GM12878 (cell line): ENCODE measurements at regions not wholly inside any gene's neighbourhood (a gene's known extent, or its start where the extent isn't known, plus 50 kb on each side); places are given as distances from the start of the nearest gene placed in this dataset.

Experiments
- ATAC-seq: fragments of 200-7000 bp; cut with Tn5 transposase; 3 replicates; pipeline ENCODE4 v1.9.1; 2020; ENCODE audit warnings: mild to moderate bottlenecking, moderate library complexity
- BruUV-seq: library from RNA; stranded (reverse); fragments of 400-500 nt; replicated peaks from 2 replicates; lab custom pipeline; 2021; lab: Mats Ljungman, UMichigan
- CTCF ChIA-PET: fragments of 300-600 bp; sonication (Branson Sonifier 250); formaldehyde crosslinking; extraction: SDS; loops from one replicate; lab custom pipeline; 2021; ENCODE audit warnings: inconsistent platforms; lab: Yijun Ruan, JAX
- POLR2A ChIA-PET: fragments of 350-600 bp; formaldehyde crosslinking; extraction: SDS; loops from one replicate; lab custom pipeline; 2021; ENCODE audit warnings: inconsistent platforms; lab: Charles Lee
- RAD21 ChIA-PET: fragments of 300-600 bp; sonication (Branson Sonifier 250); formaldehyde crosslinking; loops from one replicate; lab custom pipeline; 2023; ENCODE audit warnings: antibody characterized with exemption; ENCODE audit not compliant: unreplicated experiment; lab: Charles Lee
- SMC1A ChIA-PET: fragments of 300-600 bp; sonication (Branson Sonifier 250); formaldehyde crosslinking; loops from one replicate; lab custom pipeline; 2023; ENCODE audit not compliant: unreplicated experiment, uncharacterized antibody; lab: Charles Lee
- DNase-seq: peaks from one replicate; pipeline ENCODE4 v3.0.0-alpha.2; 2011; ENCODE audit warnings: low read depth, low spot score
- FAIRE-seq: peaks from 3 replicates; lab custom pipeline; 2011; peaks lifted over from hg19 to GRCh38; lab: Jason Lieb, UNC
- H2AFZ ChIP-seq: 2 replicates; pipeline ENCODE4 v1.6.0; 2011; ENCODE audit warnings: low read depth, low read length, control low read depth; ENCODE audit not compliant: control insufficient read depth
- H3K27ac ChIP-seq: 2 replicates; pipeline ENCODE4 v1.5.1; 2011; ENCODE audit warnings: control low read depth; ENCODE audit not compliant: control insufficient read depth, insufficient read depth
- H3K27me3 ChIP-seq, 2 experiments: replicated peaks in 1 of 2; 2 replicates each; pipeline versions ENCODE4 v1.6.0 to v1.6.1; 2011; ENCODE audit warnings: low read length in 1 of 2; ENCODE audit not compliant: control insufficient read depth in 2 of 2, insufficient read depth in 2 of 2
- H3K36me3 ChIP-seq, 2 experiments: 2 replicates each; pipeline ENCODE4 v1.5.1; 2011; ENCODE audit warnings: low read length in 1 of 2; ENCODE audit not compliant: control insufficient read depth in 2 of 2, insufficient read depth in 2 of 2
- H3K4me1 ChIP-seq: 2 replicates; pipeline ENCODE4 v1.6.1; 2011; ENCODE audit warnings: mild to moderate bottlenecking, low read length, moderate library complexity, mixed read lengths; ENCODE audit not compliant: control insufficient read depth, insufficient read depth
- H3K4me2 ChIP-seq: 2 replicates; pipeline ENCODE4 v1.6.0; 2011; ENCODE audit warnings: control low read depth; ENCODE audit not compliant: control insufficient read depth, insufficient read depth
- H3K4me3 ChIP-seq: fragments of 200-600 bp; sonication (generic); 2 replicates; pipeline ENCODE4 v1.5.1; 2016
- H3K79me2 ChIP-seq: 2 replicates; pipeline ENCODE4 v1.6.0; 2011; ENCODE audit warnings: low read length; ENCODE audit not compliant: control insufficient read depth, insufficient read depth
- H3K9ac ChIP-seq: 2 replicates; pipeline ENCODE4 v1.8.0; 2011; ENCODE audit warnings: low read length, control low read depth, mixed read lengths; ENCODE audit not compliant: control insufficient read depth, insufficient read depth
- H3K9me3 ChIP-seq: replicated peaks from 3 replicates; pipeline ENCODE4 v1.5.1; 2011; ENCODE audit warnings: mild to moderate bottlenecking, low read length; ENCODE audit not compliant: control insufficient read depth, insufficient read depth
- H4K20me1 ChIP-seq: 2 replicates; pipeline ENCODE4 v1.6.0; 2011; ENCODE audit not compliant: control insufficient read depth, insufficient read depth
- BCL11A ChIP-seq: IDR thresholded peaks from 2 replicates; pipeline ENCODE4 v1.6.1; 2011; ENCODE audit warnings: low read depth, low read length
- CHD2 ChIP-seq: IDR thresholded peaks from 2 replicates; pipeline ENCODE4 v1.6.1; 2011; ENCODE audit warnings: low read depth, low read length, improper control_type of control experiment, borderline replicate concordance
- FOXM1 ChIP-seq: IDR thresholded peaks from 2 replicates; pipeline ENCODE4 v1.6.1; 2012; ENCODE audit warnings: low read depth, mild to moderate bottlenecking, inconsistent platforms, low read length, moderate library complexity
- HCFC1 ChIP-seq: fragments of 150-350 bp; IDR thresholded peaks from 2 replicates; pipeline ENCODE4 v1.6.1; 2014; ENCODE audit warnings: low read length
- KLF5 ChIP-seq: fragments of 450-650 bp; IDR thresholded peaks from 2 replicates; pipeline ENCODE4 v1.6.1; 2014; ENCODE audit warnings: mild to moderate bottlenecking; ENCODE audit not compliant: partially characterized antibody
- MAX ChIP-seq: IDR thresholded peaks from 2 replicates; pipeline ENCODE4 v1.6.1; 2012; ENCODE audit warnings: low read depth, low read length, improper control_type of control experiment
- MEF2A ChIP-seq: IDR thresholded peaks from 2 replicates; pipeline ENCODE4 v1.6.1; 2011; ENCODE audit warnings: low read depth, mild to moderate bottlenecking, low read length, moderate library complexity; ENCODE audit not compliant: insufficient read depth
- TBL1XR1 ChIP-seq: IDR thresholded peaks from 2 replicates; pipeline ENCODE4 v1.6.1; 2012; ENCODE audit warnings: low read depth, low read length, improper control_type of control experiment
- TCF7 ChIP-seq: IDR thresholded peaks from 2 replicates; pipeline ENCODE4 v1.6.1; 2014; ENCODE audit warnings: antibody characterized with exemption, borderline replicate concordance
- WGBS: methylation state at CpG from one replicate; pipeline ENCODE4 v1.1.6; 2016; ENCODE audit warnings: low lambda C conversion rate; ENCODE audit not compliant: insufficient replicate concordance, insufficient coverage; ENCODE audit errors: missing lambda C conversion rate; 5-methylcytosine and 5-hydroxymethylcytosine counted together
- in situ Hi-C: fragments of 300-500 bp; cut with MboI; formaldehyde crosslinking; loops from 9 replicates; pipeline ENCODE4 v1.14.3; 2018; ENCODE audit warnings: mixed read lengths
- intact Hi-C: fragments of 100-400 bp; cut with micrococcal nuclease; formaldehyde crosslinking; loops from one replicate; pipeline ENCODE4 v1.14.2; 2022; ENCODE audit not compliant: unreplicated experiment

- no peak for TF ChIP-seq HCFC1
Measured at GRCh38 chr1:224863486-224863885, 66.0 kb upstream of the DNAH14 start (continued).

- no TSS peak for BruUV-seq
- POLR2A ChIA-PET: no interaction called here
- Histone ChIP-seq H3K9ac (no peak overlapping the region), H3K36me3 (no peaks in the 10 kb centered on the region), H3K27me3 (no peaks in the 10 kb centered on the region), H3K9me3 (no peaks in the 10 kb centered on the region; the same call in 2 of the 3 replicates), H3K4me3 (no peak overlapping the region), H3K79me2 (no peaks in the 10 kb centered on the region), H2AFZ (no peak overlapping the region), H3K27ac (no peak overlapping the region), H3K4me2 (no peak overlapping the region), H4K20me1 (no peaks in the 10 kb centered on the region), H3K4me1 (no peaks in the 10 kb centered on the region)
- TF ChIP-seq CHD2 (no peak), MEF2A (no peak), MAX (no peak), FOXM1 (no peak), BCL11A (no peak), TCF7 (no peak), KLF5 (no peak), TBL1XR1 (no peak)
- intact Hi-C loops: no loop called here
- WGBS: 49% methylated on average over 2 of the region's 2 CpGs
- CTCF ChIA-PET: interaction anchor here (1.0 to 1.7 kb wide), 4 partner anchors 59 to 351 kb away, joined by 3 to 7 read pairs (median 3); no protein-coding TSS in a partner anchor
- no peak for DNase-seq
- RAD21 ChIA-PET: interaction anchor here (1.2 kb wide), 1 partner anchor 351 kb away, joined by 4 read pairs; no protein-coding TSS in a partner anchor
- SMC1A ChIA-PET: interaction anchor here (0.7 to 2.0 kb wide), 7 partner anchors 8 to 50 kb away, joined by 3 to 6 read pairs (median 3); no protein-coding TSS in a partner anchor
- no peak for FAIRE-seq
- in situ Hi-C loops: no loop called here
- ATAC-seq: no peak
Measured at GRCh38 chr1:224864006-224864405, 65.5 kb upstream of the DNAH14 start.
